HCT116 (cell line): ENCODE measurements at regions not wholly inside any gene's neighbourhood (a gene's known extent, or its start where the extent isn't known, plus 50 kb on each side); places are given as distances from the start of the nearest gene placed in this dataset.
"Not testable (repeated sequence)": the region's sequence is repeated elsewhere in the genome, so short reads cannot be mapped to it uniquely, and the experiment has no call there.

Experiments
- CEBPB ChIP-seq: IDR thresholded peaks from 2 replicates; pipeline ENCODE4 v1.6.1; 2012; ENCODE audit warnings: low read depth
- EZH2 ChIP-seq: fragments of 200-600 bp; sonication (generic); IDR thresholded peaks from 2 replicates; pipeline ENCODE4 v1.6.1; 2017; ENCODE audit warnings: antibody characterized with exemption, mixed run types
- JUND ChIP-seq: IDR thresholded peaks from 2 replicates; pipeline ENCODE4 v1.6.1; 2012
- POLR2A ChIP-seq: IDR thresholded peaks from 2 replicates; pipeline ENCODE4 v1.7.0; 2011; ENCODE audit warnings: borderline replicate concordance; ENCODE audit not compliant: insufficient read depth, insufficient read length; ENCODE audit errors: extremely low read depth
- POLR2AphosphoS5 ChIP-seq: IDR thresholded peaks from 2 replicates; pipeline ENCODE4 v1.6.1; 2011; ENCODE audit warnings: mild to moderate bottlenecking, low read depth, low read length, moderate library complexity
- ZFX ChIP-seq: fragments of 450-650 bp; IDR thresholded peaks from 2 replicates; pipeline ENCODE4 v1.6.1; 2017
- TF ChIP-seq, protein P1 (sequence below), 3 experiments: fragments of 200-600 bp in 1 of 3; sonication (generic) in 1 of 3; IDR thresholded peaks in 2 of 3; conservative IDR thresholded peaks in 1 of 3; 2 replicates each; pipeline ENCODE4 v1.5.1; 2012 to 2017; ENCODE audit warnings: low read depth in 2 of 3, low read length in 2 of 3, antibody characterized with exemption in 1 of 3, borderline replicate concordance in 1 of 3, control low read depth in 1 of 3, mild to moderate bottlenecking in 1 of 3, mixed read lengths in 1 of 3, mixed run types in 1 of 3, moderate library complexity in 1 of 3; ENCODE audit not compliant: insufficient read depth in 1 of 3
- TF ChIP-seq, protein P2 (sequence below): IDR thresholded peaks from 2 replicates; pipeline ENCODE4 v1.6.1; 2012; ENCODE audit warnings: low read depth

- TF ChIP-seq POLR2A, ZFX, JUND, EZH2, CEBPB, POLR2AphosphoS5: not testable (repeated sequence)
- TF ChIP-seq, protein P1, sequence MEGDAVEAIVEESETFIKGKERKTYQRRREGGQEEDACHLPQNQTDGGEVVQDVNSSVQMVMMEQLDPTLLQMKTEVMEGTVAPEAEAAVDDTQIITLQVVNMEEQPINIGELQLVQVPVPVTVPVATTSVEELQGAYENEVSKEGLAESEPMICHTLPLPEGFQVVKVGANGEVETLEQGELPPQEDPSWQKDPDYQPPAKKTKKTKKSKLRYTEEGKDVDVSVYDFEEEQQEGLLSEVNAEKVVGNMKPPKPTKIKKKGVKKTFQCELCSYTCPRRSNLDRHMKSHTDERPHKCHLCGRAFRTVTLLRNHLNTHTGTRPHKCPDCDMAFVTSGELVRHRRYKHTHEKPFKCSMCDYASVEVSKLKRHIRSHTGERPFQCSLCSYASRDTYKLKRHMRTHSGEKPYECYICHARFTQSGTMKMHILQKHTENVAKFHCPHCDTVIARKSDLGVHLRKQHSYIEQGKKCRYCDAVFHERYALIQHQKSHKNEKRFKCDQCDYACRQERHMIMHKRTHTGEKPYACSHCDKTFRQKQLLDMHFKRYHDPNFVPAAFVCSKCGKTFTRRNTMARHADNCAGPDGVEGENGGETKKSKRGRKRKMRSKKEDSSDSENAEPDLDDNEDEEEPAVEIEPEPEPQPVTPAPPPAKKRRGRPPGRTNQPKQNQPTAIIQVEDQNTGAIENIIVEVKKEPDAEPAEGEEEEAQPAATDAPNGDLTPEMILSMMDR (IDR thresholded peaks at IDR 0.05 in 2 of 3, conservative IDR thresholded peaks at IDR 0.05 in 1 of 3; ENCODE audit: borderline replicate concordance in 1 of 3, insufficient read depth in 1 of 3, low read depth in 2 of 3, low read length in 2 of 3), result not testable (repeated sequence)
- TF ChIP-seq, protein P2, sequence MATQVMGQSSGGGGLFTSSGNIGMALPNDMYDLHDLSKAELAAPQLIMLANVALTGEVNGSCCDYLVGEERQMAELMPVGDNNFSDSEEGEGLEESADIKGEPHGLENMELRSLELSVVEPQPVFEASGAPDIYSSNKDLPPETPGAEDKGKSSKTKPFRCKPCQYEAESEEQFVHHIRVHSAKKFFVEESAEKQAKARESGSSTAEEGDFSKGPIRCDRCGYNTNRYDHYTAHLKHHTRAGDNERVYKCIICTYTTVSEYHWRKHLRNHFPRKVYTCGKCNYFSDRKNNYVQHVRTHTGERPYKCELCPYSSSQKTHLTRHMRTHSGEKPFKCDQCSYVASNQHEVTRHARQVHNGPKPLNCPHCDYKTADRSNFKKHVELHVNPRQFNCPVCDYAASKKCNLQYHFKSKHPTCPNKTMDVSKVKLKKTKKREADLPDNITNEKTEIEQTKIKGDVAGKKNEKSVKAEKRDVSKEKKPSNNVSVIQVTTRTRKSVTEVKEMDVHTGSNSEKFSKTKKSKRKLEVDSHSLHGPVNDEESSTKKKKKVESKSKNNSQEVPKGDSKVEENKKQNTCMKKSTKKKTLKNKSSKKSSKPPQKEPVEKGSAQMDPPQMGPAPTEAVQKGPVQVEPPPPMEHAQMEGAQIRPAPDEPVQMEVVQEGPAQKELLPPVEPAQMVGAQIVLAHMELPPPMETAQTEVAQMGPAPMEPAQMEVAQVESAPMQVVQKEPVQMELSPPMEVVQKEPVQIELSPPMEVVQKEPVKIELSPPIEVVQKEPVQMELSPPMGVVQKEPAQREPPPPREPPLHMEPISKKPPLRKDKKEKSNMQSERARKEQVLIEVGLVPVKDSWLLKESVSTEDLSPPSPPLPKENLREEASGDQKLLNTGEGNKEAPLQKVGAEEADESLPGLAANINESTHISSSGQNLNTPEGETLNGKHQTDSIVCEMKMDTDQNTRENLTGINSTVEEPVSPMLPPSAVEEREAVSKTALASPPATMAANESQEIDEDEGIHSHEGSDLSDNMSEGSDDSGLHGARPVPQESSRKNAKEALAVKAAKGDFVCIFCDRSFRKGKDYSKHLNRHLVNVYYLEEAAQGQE, result not testable (repeated sequence)
These were observed 227.9 kb downstream of the POTEM start for GRCh38 chr14:19195146-19195545.
